C1 segment of cervical spinal cord (tissue), 14 donors: ENCODE measurements at regions not wholly inside any gene's neighbourhood (a gene's known extent, or its start where the extent isn't known, plus 50 kb on each side); places are given as distances from the start of the nearest gene placed in this dataset.

Experiments
- DNase-seq, 14 donors: peaks; one replicate each; lab custom pipeline; 2025; lab: John Stamatoyannopoulos, UW

GRCh38 chr11:43545610-43546009, 134.9 kb upstream of the HSD17B12 start:
- DNase-seq: no peak

- DNase-seq: peak in 1 of 14 donors; percentile 40
These were observed 133.7 kb upstream of the HSD17B12 start for GRCh38 chr11:43546561-43547429.

- no peak for DNase-seq
These were observed 133.1 kb upstream of the HSD17B12 start for GRCh38 chr11:43547430-43547831.

GRCh38 chr11:43547889-43548381, 132.6 kb upstream of the HSD17B12 start:
- peak in 1 of 14 donors; percentile 49 for DNase-seq

- no peak for DNase-seq
These were observed 131.6 kb upstream of the HSD17B12 start for GRCh38 chr11:43548916-43549315.

GRCh38 chr11:43549624-43550023, 130.9 kb upstream of the HSD17B12 start:
- no peak for DNase-seq

- no peak for DNase-seq
These were observed 129.8 kb upstream of the HSD17B12 start for GRCh38 chr11:43550714-43551113.

- DNase-seq: no peak
These were observed 126.4 kb upstream of the HSD17B12 start for GRCh38 chr11:43554148-43554473.

- DNase-seq: no peak
These were observed 125.4 kb upstream of the HSD17B12 start for GRCh38 chr11:43555186-43555585.

- DNase-seq: peak in 1 of 14 donors; percentile 69
These were observed 124.5 kb upstream of the HSD17B12 start for GRCh38 chr11:43555816-43556611.

GRCh38 chr11:43556612-43557375, 123.7 kb upstream of the HSD17B12 start:
- peak in 1 of 14 donors; percentile 26 for DNase-seq

GRCh38 chr11:43557553-43558110, 122.9 kb upstream of the HSD17B12 start:
- DNase-seq: peak in 1 of 14 donors; percentile 23

GRCh38 chr11:43558146-43558545, 122.4 kb upstream of the HSD17B12 start:
- no peak for DNase-seq

GRCh38 chr11:43558556-43559127, 121.9 kb upstream of the HSD17B12 start:
- peak in 1 of 14 donors; percentile 3 for DNase-seq

GRCh38 chr11:43561832-43562231, 118.7 kb upstream of the HSD17B12 start:
- no peak for DNase-seq

GRCh38 chr11:43567396-43567975, 113.1 kb upstream of the HSD17B12 start:
- peak in 1 of 14 donors; percentile 30 for DNase-seq

GRCh38 chr11:43573233-43573632, 107.3 kb upstream of the HSD17B12 start:
- DNase-seq: peak in 1 of 14 donors; percentile 17

- peak in 1 of 14 donors; percentile 25 for DNase-seq
These were observed 106.7 kb upstream of the HSD17B12 start for GRCh38 chr11:43573873-43574272.

- DNase-seq: peak in 1 of 14 donors; percentile 28
These were observed 106.1 kb upstream of the HSD17B12 start for GRCh38 chr11:43574411-43574810.
